Right atrium auricular region (tissue), 2 donors: ENCODE measurements at regions not wholly inside any gene's neighbourhood (a gene's known extent, or its start where the extent isn't known, plus 50 kb on each side); places are given as distances from the start of the nearest gene placed in this dataset.
A peak's percentile ranks its signal among the peaks of the same experiment; 100 is the strongest.

Experiments
- DNase-seq: peaks from one replicate; pipeline ENCODE4 v3.0.0-alpha.2; 2019; ENCODE audit warnings: low spot score
- H3K27ac ChIP-seq, 2 donors: fragments of 200-600 bp; sonication (generic); 1 replicate in 1 of 2; 2 replicates in 1 of 2; pipeline ENCODE4 v1.5.1; 2016 to 2019
- H3K27me3 ChIP-seq, 2 donors: fragments of 200-600 bp; sonication (generic); one replicate each; pipeline versions ENCODE4 v1.5.1 to v1.6.0; 2017 to 2019
- H3K36me3 ChIP-seq: fragments of 200-600 bp; sonication (generic); one replicate; pipeline ENCODE4 v1.5.1; 2016
- H3K4me1 ChIP-seq, 2 donors: fragments of 200-600 bp; sonication (generic); one replicate each; pipeline versions ENCODE4 v1.5.1 to v1.6.0; 2017 to 2019
- H3K4me3 ChIP-seq, 2 donors: fragments of 200-600 bp; sonication (generic); 1 replicate in 1 of 2; 2 replicates in 1 of 2; pipeline ENCODE4 v1.5.1; 2017 to 2019; ENCODE audit warnings: mild to moderate bottlenecking in 1 of 2, moderate library complexity in 1 of 2
- H3K9me3 ChIP-seq, 2 donors: fragments of 200-600 bp; sonication (generic); one replicate each; pipeline ENCODE4 v1.5.1; 2019
- CTCF ChIP-seq, 2 donors: fragments of 200-600 bp; sonication (generic); IDR thresholded peaks; one replicate each; pipeline ENCODE4 v1.5.1; 2019; ENCODE audit warnings: antibody characterized with exemption in 2 of 2

- H3K4me1 ChIP-seq = peaks cover 0 to 27% of the 10 kb centered on the region in 2 donors
- no peak for TF ChIP-seq CTCF (IDR thresholded peaks at IDR 0.05)
- H3K36me3 ChIP-seq = no peaks in the 10 kb centered on the region
- no peaks in the 10 kb centered on the region for H3K9me3 ChIP-seq
- H3K4me3 ChIP-seq = no peak overlapping the region
- DNase-seq = no peak
- H3K27me3 ChIP-seq = no peaks in the 10 kb centered on the region
- H3K27ac ChIP-seq = no peak overlapping the region
Measured at GRCh38 chr11:86153439-86153838, 84.6 kb upstream of the PICALM start.

GRCh38 chr11:86152901-86153300 lies 84.0 kb upstream of the PICALM start:
- Histone ChIP-seq H3K9me3 (no peaks in the 10 kb centered on the region), H3K27me3 (no peaks in the 10 kb centered on the region), H3K4me1 (peaks cover 0 to 27% of the 10 kb centered on the region in 2 donors), H3K36me3 (no peaks in the 10 kb centered on the region), H3K27ac (no peak overlapping the region), H3K4me3 (no peak overlapping the region)
- DNase-seq = no peak
- TF ChIP-seq CTCF (IDR thresholded peaks at IDR 0.05) = no peak

- no peak overlapping the region for H3K4me3 ChIP-seq
- no peak for TF ChIP-seq CTCF (IDR thresholded peaks at IDR 0.05)
- H3K27me3 ChIP-seq = no peaks in the 10 kb centered on the region
- DNase-seq = no peak
- no peaks in the 10 kb centered on the region for H3K36me3 ChIP-seq
- H3K4me1 ChIP-seq = peaks cover 0 to 27% of the 10 kb centered on the region in 2 donors
- H3K9me3 ChIP-seq = no peaks in the 10 kb centered on the region
- peak overlapping the region; percentile 43 to 77 for H3K27ac ChIP-seq
Measured at GRCh38 chr11:86152006-86152862, 83.3 kb upstream of the PICALM start.

- peak; percentile 66 for DNase-seq
- H3K4me1 ChIP-seq = peaks cover 0 to 27% of the 10 kb centered on the region in 2 donors
Measured at GRCh38 chr11:86151174-86152005, 82.5 kb upstream of the PICALM start.

GRCh38 chr11:86150847-86151173 lies 81.9 kb upstream of the PICALM start:
- Histone ChIP-seq H3K27ac (peak overlapping the region; percentile 43 to 77), H3K9me3 (no peaks in the 10 kb centered on the region), H3K36me3 (no peaks in the 10 kb centered on the region), H3K27me3 (no peaks in the 10 kb centered on the region), H3K4me1 (peaks cover 0 to 27% of the 10 kb centered on the region in 2 donors), H3K4me3 (no peak overlapping the region)
- no peak for TF ChIP-seq CTCF (IDR thresholded peaks at IDR 0.05)
- DNase-seq = no peak

More at GRCh38 chr11:86151174-86152005, 82.5 kb upstream of the PICALM start:
- no peaks in the 10 kb centered on the region for H3K27me3 ChIP-seq
- no peak overlapping the region for H3K4me3 ChIP-seq
- no peaks in the 10 kb centered on the region for H3K36me3 ChIP-seq
- TF ChIP-seq CTCF (IDR thresholded peaks at IDR 0.05) = no peak
- no peaks in the 10 kb centered on the region for H3K9me3 ChIP-seq
- H3K27ac ChIP-seq = peak overlapping the region; percentile 43 to 77
